GM12874 (cell line): ENCODE measurements at regions not wholly inside any gene's neighbourhood (a gene's known extent, or its start where the extent isn't known, plus 50 kb on each side); places are given as distances from the start of the nearest gene placed in this dataset.

Experiments
- TF ChIP-seq, protein P1 (sequence below): IDR thresholded peaks from 2 replicates; pipeline ENCODE4 v1.5.1; 2011; ENCODE audit warnings: low read depth, mild to moderate bottlenecking, control low read depth, low read length, moderate library complexity; ENCODE audit not compliant: insufficient read depth

DNA sequence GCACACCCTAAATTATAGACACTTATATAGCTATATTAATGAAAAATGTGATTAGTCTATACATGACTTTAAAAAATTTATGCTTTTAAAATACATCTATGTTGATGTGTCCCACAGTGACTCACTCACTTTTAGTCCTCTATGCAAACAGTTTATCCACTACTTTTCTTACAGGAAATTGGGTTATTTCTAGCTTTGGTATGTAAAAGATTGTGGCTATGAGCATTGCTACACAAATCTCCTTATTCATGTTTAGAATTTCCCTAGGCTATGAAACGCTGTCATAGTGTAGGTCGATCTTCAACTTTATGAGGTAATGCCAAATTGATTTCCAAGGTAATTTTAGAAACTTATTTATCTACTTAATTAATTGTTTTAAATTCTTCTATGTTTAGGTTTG lies 687.4 kb downstream of the PRR16 start:
- TF ChIP-seq, protein P1, sequence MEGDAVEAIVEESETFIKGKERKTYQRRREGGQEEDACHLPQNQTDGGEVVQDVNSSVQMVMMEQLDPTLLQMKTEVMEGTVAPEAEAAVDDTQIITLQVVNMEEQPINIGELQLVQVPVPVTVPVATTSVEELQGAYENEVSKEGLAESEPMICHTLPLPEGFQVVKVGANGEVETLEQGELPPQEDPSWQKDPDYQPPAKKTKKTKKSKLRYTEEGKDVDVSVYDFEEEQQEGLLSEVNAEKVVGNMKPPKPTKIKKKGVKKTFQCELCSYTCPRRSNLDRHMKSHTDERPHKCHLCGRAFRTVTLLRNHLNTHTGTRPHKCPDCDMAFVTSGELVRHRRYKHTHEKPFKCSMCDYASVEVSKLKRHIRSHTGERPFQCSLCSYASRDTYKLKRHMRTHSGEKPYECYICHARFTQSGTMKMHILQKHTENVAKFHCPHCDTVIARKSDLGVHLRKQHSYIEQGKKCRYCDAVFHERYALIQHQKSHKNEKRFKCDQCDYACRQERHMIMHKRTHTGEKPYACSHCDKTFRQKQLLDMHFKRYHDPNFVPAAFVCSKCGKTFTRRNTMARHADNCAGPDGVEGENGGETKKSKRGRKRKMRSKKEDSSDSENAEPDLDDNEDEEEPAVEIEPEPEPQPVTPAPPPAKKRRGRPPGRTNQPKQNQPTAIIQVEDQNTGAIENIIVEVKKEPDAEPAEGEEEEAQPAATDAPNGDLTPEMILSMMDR = no peak

DNA sequence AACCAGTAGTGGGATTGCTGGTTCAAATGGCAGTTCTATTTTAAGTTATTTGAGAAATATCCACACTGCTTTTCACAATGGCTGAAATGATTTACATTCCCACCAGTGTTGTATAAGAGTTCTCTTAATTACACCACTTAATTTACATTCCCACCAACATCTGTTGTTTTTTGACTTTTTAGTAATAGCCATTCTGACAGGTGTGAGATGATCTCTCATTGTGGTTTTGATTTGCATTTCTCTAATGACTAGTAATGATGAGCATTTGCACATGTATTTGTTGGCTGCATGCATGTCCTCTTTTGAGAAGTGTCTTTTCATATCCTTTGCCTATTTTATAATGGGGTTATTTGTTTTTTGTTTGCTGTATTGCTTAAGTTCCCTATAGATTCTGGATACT lies 688.3 kb downstream of the PRR16 start:
- TF ChIP-seq, protein P1 = no peak

- TF ChIP-seq, protein P1 = no peak
Measured at GRCh38 chr5:121156565-121156964, 692.5 kb downstream of the PRR16 start.

DNA sequence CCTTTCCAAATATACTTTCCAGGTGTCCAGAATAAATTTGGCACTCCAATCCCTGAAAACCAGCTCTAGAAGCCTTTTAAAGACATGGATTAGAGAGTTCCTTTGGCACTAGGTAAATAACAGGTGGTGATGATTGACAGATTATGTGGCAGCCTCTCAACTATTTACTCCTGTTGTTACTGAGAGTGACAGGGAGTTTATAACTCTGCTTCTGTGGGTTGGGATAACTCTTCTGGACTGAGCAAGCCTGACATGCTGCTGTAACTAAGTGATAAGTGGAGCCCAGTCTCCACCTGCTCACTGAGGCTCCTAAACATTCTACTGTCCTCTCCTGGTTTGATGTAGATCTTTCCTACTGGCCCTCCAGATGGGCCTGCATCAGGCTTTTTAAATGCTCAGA lies 693.2 kb upstream of the FTMT start:
- TF ChIP-seq, protein P1 = no peak

- TF ChIP-seq, protein P1 = no peak
Measured at GRCh38 chr5:121160591-121160990, 691.1 kb upstream of the FTMT start.

DNA sequence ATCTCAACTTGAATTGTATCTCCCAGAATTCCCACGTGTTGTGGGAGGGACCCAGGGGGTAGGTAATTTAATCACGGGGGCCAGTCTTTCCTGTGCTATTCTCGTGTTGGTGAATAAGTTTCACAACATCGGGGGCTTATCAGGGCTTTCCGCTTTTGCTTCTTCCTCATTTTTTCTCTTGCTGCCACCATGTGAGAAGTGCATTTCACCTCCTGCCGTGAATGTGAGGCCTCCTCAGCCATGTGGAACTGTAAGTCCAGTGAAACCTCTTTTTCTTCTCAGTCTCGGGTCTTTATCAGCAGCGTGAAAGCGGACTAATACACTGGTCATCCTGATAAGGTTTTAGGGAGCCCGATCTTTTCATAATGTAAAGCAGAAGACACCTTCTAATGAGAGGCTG lies 687.0 kb upstream of the FTMT start:
- TF ChIP-seq, protein P1 = no peak

DNA sequence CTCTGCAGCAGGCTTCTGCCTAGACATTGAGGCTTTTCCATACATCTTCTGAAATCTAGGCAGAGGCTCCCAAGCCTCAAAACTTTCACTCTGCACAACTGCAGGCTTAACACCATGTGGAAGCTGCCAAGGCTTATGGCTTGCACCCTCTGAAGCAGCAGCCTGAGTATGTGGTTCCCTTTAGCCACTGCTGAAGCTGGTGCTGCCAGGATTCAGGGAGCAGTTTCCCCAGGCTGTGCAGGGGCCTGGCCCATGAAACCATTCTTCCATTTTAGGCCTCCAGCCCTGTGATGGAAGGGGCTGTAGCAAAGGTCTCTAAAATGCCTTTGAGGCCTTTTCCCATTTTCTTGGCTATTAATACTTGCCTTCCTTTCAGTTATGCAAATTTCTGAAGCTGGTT lies 680.3 kb upstream of the FTMT start:
- TF ChIP-seq, protein P1 = no peak

DNA sequence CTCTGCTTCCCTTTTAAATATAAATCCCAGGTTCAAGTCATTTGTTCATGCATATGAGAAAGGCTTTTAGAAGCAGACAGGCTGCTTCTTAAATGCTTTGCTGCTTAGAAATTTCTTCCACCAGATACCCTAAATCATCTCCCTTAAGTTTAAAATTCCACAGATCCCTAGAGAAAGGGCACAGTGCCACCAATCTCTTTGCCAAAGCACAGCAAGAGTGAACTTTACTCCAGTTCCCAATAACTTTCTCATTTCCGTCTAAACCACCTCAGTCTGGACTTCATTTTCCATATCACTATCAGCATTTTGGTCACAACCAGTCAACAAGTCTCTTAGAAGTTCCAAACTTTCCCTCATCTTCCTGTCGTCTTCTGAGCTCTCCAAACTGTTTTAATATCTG lies 679.8 kb upstream of the FTMT start:
- TF ChIP-seq, protein P1 = no peak
